A673 (cell line): ENCODE measurements at regions not wholly inside any gene's neighbourhood (a gene's known extent, or its start where the extent isn't known, plus 50 kb on each side); places are given as distances from the start of the nearest gene placed in this dataset.

Experiments
- BruUV-seq: library from RNA; stranded (reverse); fragments of 400-500 nt; replicated peaks from 2 replicates; lab custom pipeline; 2021; lab: Mats Ljungman, UMichigan
- CTCF ChIA-PET: fragments of 300-600 bp; sonication (Branson Sonifier 250); formaldehyde crosslinking; loops from one replicate; lab custom pipeline; 2022; ENCODE audit warnings: antibody characterized with exemption; lab: Charles Lee
- POLR2A ChIA-PET: fragments of 300-600 bp; sonication (Branson Sonifier 250); formaldehyde crosslinking; loops from one replicate; lab custom pipeline; 2022; ENCODE audit warnings: antibody characterized with exemption; ENCODE audit not compliant: low non-redundant PET; lab: Charles Lee
- DNase-seq: peaks from one replicate; pipeline ENCODE4 v3.0.0-alpha.2; 2015; ENCODE audit warnings: low spot score
- H3K27ac ChIP-seq: fragments of 200-600 bp; sonication (generic); 2 replicates; pipeline ENCODE4 v1.5.1; 2016; ENCODE audit warnings: mixed run types, low read depth, mild to moderate bottlenecking, mixed read lengths, antibody characterized with exemption, low read length; ENCODE audit not compliant: poor library complexity, severe bottlenecking
- H3K27me3 ChIP-seq: fragments of 200-600 bp; sonication (generic); replicated peaks from 2 replicates; pipeline ENCODE4 v1.6.1; 2017; ENCODE audit warnings: mixed run types, low read depth, mild to moderate bottlenecking, mixed read lengths, antibody characterized with exemption, low read length; ENCODE audit not compliant: insufficient read depth, poor library complexity
- H3K36me3 ChIP-seq: fragments of 200-600 bp; sonication (generic); 2 replicates; pipeline ENCODE4 v1.6.1; 2016; ENCODE audit warnings: mixed run types, mild to moderate bottlenecking, mixed read lengths, antibody characterized with exemption, low read length; ENCODE audit not compliant: insufficient read depth, poor library complexity, severe bottlenecking
- H3K4me1 ChIP-seq: fragments of 200-600 bp; sonication (generic); 2 replicates; pipeline ENCODE4 v1.6.1; 2017; ENCODE audit warnings: mixed run types, mild to moderate bottlenecking, mixed read lengths, antibody characterized with exemption, low read length; ENCODE audit not compliant: insufficient read depth, poor library complexity, severe bottlenecking
- H3K4me3 ChIP-seq: fragments of 200-600 bp; sonication (generic); 2 replicates; pipeline ENCODE4 v1.5.1; 2016; ENCODE audit warnings: low read depth, mixed run types, mild to moderate bottlenecking, mixed read lengths, low read length; ENCODE audit not compliant: poor library complexity, severe bottlenecking
- H3K9me3 ChIP-seq: fragments of 200-600 bp; sonication (generic); 2 replicates; pipeline ENCODE4 v1.6.1; 2016; ENCODE audit warnings: mixed run types, low read depth, mild to moderate bottlenecking, mixed read lengths, antibody characterized with exemption, low read length; ENCODE audit not compliant: poor library complexity, severe bottlenecking
- EZH2 ChIP-seq: fragments of 200-600 bp; sonication (generic); IDR thresholded peaks from 2 replicates; pipeline ENCODE4 v1.6.1; 2017; ENCODE audit warnings: borderline replicate concordance, low read depth, mild to moderate bottlenecking, mixed read lengths, antibody characterized with exemption, low read length; ENCODE audit not compliant: poor library complexity, severe bottlenecking
- intact Hi-C: fragments of 100-400 bp; cut with micrococcal nuclease; formaldehyde crosslinking; loops from one replicate; pipeline ENCODE4 v1.10.0; 2022; ENCODE audit not compliant: unreplicated experiment
- TF ChIP-seq, protein P1 (sequence below): fragments of 300-800, 200-600 bp; sonication (generic); conservative IDR thresholded peaks from 2 replicates; pipeline ENCODE4 v1.5.1; 2017; ENCODE audit warnings: low read depth, mild to moderate bottlenecking, antibody characterized with exemption, low read length, moderate library complexity, mixed read lengths

DNA sequence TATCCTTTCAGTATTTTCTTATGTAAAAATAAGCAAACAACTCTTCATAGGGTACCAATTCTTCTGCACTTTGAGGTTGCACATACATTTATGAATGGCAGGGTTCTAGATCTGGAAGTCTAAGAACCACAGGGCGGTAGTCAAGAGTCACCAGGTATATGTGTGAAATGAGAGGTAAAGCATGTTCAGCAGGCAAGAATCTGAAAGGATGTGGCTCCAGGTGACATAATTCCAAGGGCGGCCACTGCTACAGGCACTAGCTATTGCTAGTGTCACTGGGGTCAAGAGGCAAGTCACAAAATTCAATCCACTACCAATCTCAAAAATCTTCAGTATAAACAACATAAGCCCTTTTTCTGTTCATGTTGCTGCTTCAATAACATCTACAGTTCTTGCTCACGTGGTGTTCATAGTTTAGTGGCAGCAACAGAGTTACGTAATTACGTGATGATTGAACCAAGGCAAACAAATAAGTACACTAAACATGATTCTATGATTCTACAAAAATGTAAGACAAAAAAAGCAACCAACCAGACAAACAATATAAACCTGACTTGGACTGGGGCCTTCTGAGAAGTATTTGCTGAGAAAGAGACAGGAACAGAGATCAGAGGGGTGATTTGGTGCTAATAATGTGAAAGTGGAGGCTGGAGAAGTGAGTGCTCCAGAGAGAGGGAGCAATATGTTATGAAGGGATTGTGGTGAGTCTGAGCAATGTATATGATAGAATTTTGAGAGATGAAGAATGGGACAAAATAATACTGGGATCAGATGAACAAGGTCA, 101.7 kb downstream of the NAA11 start:
- Histone ChIP-seq H3K36me3 (no peaks in the 10 kb centered on the region), H3K27ac (no peak overlapping the region), H3K27me3 (no peaks in the 10 kb centered on the region), H3K4me1 (no peaks in the 10 kb centered on the region), H3K4me3 (no peak overlapping the region), H3K9me3 (no peaks in the 10 kb centered on the region)
- ChIA-PET POLR2A (no interaction called here), CTCF (no interaction called here)
- no peak for DNase-seq
- BruUV-seq = no TSS peak
- TF ChIP-seq, protein P1, sequence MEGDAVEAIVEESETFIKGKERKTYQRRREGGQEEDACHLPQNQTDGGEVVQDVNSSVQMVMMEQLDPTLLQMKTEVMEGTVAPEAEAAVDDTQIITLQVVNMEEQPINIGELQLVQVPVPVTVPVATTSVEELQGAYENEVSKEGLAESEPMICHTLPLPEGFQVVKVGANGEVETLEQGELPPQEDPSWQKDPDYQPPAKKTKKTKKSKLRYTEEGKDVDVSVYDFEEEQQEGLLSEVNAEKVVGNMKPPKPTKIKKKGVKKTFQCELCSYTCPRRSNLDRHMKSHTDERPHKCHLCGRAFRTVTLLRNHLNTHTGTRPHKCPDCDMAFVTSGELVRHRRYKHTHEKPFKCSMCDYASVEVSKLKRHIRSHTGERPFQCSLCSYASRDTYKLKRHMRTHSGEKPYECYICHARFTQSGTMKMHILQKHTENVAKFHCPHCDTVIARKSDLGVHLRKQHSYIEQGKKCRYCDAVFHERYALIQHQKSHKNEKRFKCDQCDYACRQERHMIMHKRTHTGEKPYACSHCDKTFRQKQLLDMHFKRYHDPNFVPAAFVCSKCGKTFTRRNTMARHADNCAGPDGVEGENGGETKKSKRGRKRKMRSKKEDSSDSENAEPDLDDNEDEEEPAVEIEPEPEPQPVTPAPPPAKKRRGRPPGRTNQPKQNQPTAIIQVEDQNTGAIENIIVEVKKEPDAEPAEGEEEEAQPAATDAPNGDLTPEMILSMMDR = no peak
- no peak for TF ChIP-seq EZH2
- intact Hi-C loops = no loop called here

DNA sequence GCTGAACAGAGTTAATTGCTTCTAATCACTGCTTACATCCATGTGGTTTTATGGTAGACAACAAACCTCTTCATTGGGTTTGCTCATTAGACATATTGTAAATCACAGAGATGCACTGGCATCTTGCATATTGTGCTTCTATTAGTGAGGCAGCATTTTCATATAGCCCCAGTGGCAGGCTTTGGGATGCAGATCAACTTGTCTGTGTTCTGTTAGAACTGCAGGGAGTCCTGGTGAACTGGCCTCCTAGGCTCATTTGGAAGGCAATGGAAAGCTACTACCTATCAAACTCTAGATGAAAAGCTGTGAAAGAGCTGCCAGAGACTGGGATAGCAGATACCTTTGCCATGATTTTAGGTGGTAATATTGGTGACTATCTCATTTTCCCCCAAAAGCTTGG, 108.8 kb downstream of the NAA11 start:
- POLR2A ChIA-PET = no interaction called here
- no peak overlapping the region for H3K4me3 ChIP-seq

DNA sequence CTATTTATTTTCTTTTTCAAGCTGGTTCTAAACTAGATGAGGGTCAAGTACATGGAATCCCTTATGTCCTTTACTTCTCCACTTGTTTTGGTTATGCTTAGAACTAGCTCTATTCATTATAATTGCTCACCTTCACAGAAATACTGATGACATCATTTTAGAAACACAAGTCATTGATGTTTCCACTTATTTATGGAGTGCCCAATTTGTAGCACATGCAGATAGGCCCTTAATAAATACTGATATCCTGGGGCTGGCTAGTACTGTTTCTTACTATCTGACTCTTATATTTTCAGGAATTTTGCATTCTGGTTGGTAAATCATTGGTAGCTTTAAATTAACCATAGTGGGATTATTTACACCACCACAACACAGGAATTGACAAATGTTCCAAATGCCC, 112.2 kb downstream of the NAA11 start:
- DNase-seq = no peak
- ChIA-PET CTCF (no interaction called here), POLR2A (no interaction called here)
- H3K4me3 ChIP-seq = no peak overlapping the region
- no peaks in the 10 kb centered on the region for H3K27me3 ChIP-seq
- no peak overlapping the region for H3K27ac ChIP-seq
- TF ChIP-seq, protein P1 = no peak
- TF ChIP-seq EZH2 = no peak
- no peaks in the 10 kb centered on the region for H3K36me3 ChIP-seq
- BruUV-seq = no TSS peak
- H3K4me1 ChIP-seq = no peaks in the 10 kb centered on the region
- no peaks in the 10 kb centered on the region for H3K9me3 ChIP-seq
- intact Hi-C loops = no loop called here

More for the DNA sequence above, 108.8 kb downstream of the NAA11 start:
- no peak overlapping the region for H3K27ac ChIP-seq
- no peaks in the 10 kb centered on the region for H3K27me3 ChIP-seq
- no peak for DNase-seq
- BruUV-seq = no TSS peak
- no peaks in the 10 kb centered on the region for H3K4me1 ChIP-seq
- H3K9me3 ChIP-seq = no peaks in the 10 kb centered on the region
- CTCF ChIA-PET = no interaction called here
- TF ChIP-seq EZH2 = no peak
- TF ChIP-seq, protein P1 = no peak
- no peaks in the 10 kb centered on the region for H3K36me3 ChIP-seq
- intact Hi-C loops = no loop called here
